WTC11 (cell line): ENCODE measurements at regions not wholly inside any gene's neighbourhood (a gene's known extent, or its start where the extent isn't known, plus 50 kb on each side); places are given as distances from the start of the nearest gene placed in this dataset.

Experiments used
- ATF3 ChIP-seq: sonication (generic); formaldehyde crosslinking; conservative IDR thresholded peaks from 2 replicates; pipeline ENCODE4 v1.8.1; 2022; ENCODE audit warnings: mild to moderate bottlenecking, missing genetic modification reagents
- CBFB ChIP-seq: sonication (generic); formaldehyde crosslinking; IDR thresholded peaks from 2 replicates; pipeline ENCODE4 v1.8.1; 2022; ENCODE audit warnings: mild to moderate bottlenecking, low read depth, missing genetic modification reagents
- CTCF ChIP-seq: fragments of 200-600 bp; IDR thresholded peaks from 2 replicates; pipeline ENCODE4 v1.8.0; 2022; ENCODE audit warnings: antibody characterized with exemption
- TCF7 ChIP-seq: sonication (generic); formaldehyde crosslinking; IDR thresholded peaks from 2 replicates; pipeline ENCODE4 v1.8.0; 2022; ENCODE audit warnings: mild to moderate bottlenecking, low read depth, missing genetic modification reagents, moderate library complexity
- USF2 ChIP-seq: sonication (generic); formaldehyde crosslinking; IDR thresholded peaks from 2 replicates; pipeline ENCODE4 v1.8.1; 2023; ENCODE audit warnings: mild to moderate bottlenecking, missing genetic modification reagents, moderate library complexity

DNA sequence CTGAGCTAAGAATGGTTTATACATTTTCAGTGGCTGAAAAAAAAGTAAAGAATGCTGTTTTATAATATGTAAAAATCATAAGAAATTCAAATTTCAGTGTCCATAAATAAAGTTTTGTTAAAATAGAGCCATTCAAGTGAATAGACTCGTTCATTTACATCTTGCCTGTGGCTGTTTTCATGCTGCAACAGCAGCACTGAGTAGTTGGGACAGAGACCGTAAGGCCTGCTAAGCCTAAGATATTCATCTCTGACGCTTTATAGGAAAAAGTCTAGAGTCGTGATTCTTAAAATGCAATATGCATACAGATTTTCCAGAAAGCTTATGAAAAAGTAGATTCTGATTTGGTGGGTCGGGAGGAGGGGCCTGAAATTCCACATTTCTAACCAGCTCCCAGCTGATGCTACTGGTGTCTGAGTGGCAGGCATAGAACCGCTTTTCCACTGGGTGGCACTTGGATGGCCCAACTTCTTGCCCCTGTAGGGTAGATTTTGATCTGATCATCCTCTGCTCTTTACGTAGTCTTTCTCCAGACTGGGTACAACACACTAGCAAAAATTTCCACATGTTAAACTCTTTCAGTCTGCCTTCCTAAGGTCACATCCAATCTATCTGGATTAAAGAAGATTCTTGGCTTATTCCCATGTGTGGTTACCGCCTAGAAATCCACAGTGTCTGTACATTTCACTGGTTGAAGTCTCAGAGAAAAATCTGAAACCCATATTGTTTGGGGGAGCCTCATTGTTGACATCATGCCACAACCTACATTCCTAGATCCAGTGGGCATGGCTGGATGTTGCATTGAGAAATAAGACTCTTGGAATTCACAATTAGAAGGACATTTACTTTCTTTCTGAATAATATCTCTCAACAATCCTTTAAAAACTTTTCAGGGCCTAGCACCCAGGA is 151.2 kb downstream of the C12orf75 start:
- TF ChIP-seq ATF3 (CRISPR knock-in tag) (no peak), CTCF (no peak), CBFB (CRISPR knock-in tag) (no peak), USF2 (no peak), TCF7 (CRISPR knock-in tag) (no peak)
